ENCODE measurements at regions not wholly inside any gene's neighbourhood (a gene's known extent, or its start where the extent isn't known, plus 50 kb on each side); places are given as distances from the start of the nearest gene placed in this dataset.

DNA sequence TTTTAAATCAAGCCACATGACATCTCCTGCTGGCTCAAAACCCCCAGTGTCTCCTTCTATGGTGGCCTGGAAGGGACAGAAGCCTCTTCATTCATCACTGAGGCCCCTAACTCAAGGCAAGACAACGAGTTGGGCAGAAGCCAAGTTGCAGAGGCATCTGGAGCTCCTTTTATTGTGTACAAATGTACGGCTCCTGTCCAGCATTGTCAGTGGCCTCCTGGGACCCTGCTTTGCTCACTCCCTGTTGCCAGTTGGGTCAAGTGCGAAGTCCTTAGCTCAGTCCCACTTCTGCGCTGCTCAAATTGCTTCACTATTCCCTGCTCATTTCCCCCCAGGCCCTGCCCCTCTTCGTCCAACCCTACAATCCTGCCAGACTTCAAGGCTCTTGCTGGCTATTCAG is 181.2 kb upstream of the PMEPA1 start:
- no peak for DNase-seq

DNA sequence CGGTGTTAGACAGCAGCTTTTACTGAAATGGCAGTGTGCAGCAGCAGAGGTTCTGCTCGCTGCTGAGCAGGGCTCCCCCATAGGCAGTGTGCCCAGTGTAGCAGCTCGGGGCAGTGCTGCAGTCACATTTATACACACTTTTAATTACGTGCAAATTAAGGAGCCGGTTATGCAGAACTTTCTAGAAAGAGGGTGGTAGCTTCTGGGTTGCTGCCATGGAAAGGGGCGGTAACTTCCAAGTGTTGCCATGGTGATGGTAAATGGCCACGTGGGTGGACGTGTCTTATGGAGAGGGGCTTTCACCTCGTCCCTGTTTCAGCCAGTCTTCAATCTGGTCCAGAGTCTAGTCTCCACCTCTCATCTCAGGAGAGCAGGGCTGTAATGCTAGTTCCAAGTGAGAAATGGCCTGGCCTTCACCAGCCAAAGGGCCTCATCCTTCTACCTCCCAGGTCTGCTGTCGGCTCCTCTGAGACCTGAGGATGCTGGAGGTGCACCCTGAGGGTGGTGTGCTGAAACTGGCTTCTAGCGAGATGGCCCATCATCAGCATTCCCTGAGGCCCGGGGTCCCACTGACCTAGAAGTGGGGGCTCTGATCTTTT is 180.5 kb upstream of the PMEPA1 start:
- peak in 1 of 2 experiments; percentile 31 for DNase-seq

DNA sequence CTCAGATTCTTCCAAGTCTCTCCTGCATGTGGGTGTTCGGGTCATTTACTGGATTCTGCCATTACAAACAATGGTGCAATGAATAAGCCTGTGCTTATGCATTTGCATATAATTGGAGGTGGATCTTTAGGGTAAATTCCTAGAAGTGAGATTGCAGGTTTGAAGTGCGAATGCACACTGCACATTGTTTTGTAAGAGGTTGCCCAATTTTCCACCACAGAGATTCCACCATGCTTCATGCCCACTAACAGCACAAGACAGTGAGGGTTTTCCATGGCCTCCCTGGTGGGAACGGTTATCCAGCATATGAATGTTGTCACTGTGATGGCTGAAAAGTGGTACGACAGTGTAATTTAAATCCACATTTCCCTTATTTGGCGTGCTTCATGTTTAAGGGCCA is 178.8 kb upstream of the PMEPA1 start:
- no peak for DNase-seq

- no peak for DNase-seq
Observed at GRCh38 chr20:57884956-57885355, 175.1 kb upstream of the PMEPA1 start.

GRCh38 chr20:57883761-57884160 is 173.9 kb upstream of the PMEPA1 start:
- no peak for DNase-seq

DNA sequence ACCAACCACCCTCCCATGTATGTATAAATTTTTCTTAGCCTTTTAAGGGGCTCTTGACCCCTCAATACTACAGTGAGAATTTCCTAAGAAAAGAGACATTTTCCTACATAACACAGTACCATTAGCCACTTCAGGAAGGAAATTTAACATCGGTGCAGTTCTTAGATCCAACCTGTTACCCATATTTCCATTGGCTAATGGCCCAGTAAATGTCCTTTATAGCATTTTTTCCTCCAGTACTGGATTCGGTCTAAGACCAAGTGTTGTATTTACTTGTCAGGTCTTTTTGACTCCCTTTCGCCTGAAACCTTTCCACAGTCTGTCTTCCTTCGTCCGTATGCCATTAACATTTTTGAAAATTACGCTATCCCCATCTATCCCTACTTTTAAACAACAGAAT is 173.4 kb upstream of the PMEPA1 start:
- no peak for DNase-seq

GRCh38 chr20:57882451-57883161 is 172.8 kb upstream of the PMEPA1 start:
- no peak for DNase-seq

GRCh38 chr20:57881466-57882385 is 171.9 kb upstream of the PMEPA1 start:
- DNase-seq, result no peak

GRCh38 chr20:57880571-57880892 is 170.7 kb upstream of the PMEPA1 start:
- no peak for DNase-seq

DNA sequence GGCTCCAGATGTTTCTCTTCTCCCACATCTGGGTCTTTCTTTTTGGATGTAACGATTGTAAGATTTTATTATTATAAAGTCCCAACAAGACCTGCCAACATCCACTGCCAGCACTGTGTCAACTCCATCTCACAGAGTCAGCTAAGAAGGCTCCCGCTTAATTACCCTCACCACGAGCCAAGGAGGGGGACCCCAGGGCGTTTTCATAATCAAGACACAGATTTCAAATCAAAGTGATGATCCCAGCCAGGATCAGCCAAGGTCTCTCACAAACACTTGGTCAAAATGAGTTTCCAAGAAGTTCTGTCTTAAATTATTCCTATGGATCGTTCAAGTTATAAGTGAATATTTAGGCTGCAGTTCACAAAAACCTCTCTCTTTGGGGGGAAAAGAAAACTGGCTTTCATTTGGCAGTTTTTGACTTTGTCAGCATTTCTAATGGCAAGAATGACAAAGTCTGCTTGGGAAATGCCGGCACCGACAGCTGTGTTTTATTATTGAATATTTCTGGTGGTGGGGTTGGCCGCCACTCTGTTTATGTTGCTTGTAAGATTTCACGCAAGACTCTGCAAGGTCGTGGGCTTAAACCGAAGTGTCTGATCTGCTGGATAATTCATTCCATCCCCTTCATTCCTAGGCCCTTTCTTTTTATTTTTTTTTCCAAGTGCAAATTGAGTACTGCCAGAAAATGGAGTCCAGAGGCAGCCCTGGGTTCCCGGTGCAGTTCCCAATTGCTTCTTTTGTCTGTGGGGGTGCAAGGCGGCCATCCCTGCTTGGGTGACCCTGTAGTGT is 170.2 kb upstream of the PMEPA1 start:
- no peak for DNase-seq

DNA sequence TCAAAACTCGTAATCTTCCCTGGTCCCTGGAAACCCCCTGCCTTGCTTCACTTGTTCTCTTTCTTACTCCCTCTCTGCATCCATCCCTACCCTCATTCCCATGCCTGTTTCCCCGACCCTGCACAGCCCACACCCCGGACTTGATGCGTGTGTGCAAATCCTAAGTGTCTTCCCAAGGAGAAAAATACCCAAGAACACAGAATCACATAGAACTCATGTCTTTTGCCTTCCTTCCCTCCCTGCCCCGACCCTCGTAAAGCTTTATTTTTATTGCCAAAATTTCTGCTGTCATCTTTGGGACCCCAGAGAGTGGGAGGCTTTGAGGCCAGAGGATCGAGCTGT is 169.6 kb upstream of the PMEPA1 start:
- DNase-seq, result no peak

- DNase-seq, result no peak
Observed at GRCh38 chr20:57878786-57879424, 169.1 kb upstream of the PMEPA1 start.

DNA sequence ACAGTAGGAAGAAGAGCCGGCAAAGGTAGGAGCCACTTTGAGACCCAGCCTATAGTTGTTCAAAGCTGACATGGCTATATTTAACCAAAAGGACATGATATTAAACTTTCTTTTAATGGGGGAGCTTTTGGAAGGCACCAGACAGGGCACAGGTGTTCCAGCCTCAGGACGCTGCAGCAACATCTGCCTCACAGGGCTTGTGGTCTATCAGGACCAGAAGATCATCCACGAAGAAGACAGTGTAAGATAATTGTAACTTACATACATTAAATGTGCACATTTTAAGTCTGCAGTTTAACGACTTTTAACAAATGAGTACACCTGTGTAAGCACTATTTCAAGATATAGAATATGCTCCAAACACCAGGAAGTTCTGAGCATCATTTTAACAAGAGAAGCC is 168.2 kb upstream of the PMEPA1 start:
- no peak for DNase-seq

- DNase-seq, result no peak
Observed at GRCh38 chr20:57877131-57877824, 167.5 kb upstream of the PMEPA1 start.

DNA sequence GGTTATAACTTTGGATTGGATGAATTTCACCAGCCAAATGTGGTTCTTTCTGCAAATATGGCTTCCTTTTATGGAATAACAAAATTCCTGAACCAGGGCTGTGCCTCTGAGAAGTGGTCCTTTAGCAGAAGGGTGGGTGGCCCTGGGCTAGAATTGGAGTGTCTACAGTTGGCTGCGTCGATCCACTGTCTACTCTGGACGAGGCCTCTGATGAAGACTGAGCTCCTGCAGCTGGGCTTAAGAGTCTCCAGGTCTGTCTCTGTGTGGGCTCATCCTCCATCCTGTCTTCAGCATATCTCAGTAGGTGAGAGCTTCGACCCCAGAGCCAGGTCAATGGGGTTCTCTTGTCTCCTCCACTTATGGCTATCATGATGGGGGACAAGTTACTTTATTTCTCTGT is 166.3 kb upstream of the PMEPA1 start:
- DNase-seq, result no peak

DNA sequence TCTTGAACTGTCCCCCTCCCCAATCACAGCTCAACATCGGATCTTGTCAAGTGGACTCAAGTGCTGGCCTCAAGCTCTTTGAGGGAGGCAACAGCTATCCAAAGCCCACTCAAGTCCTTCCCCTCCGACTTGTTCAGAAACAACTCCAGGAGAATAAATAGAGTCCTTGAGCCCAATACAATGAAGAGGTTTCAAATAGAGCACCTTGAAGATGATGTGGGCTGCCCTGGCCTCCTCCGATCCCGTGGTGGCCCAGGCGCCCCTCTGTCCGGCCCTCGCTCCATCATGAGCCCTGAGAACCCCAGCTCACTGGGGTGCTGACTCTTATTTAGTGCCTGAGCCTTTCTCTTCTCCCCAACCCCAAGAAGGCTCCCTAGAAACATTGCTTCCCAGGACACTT is 164.3 kb upstream of the PMEPA1 start:
- DNase-seq, result no peak

GRCh38 chr20:57872816-57873409 is 163.1 kb upstream of the PMEPA1 start:
- DNase-seq, result no peak

- no peak for DNase-seq
Observed at GRCh38 chr20:57871237-57871632, 161.4 kb upstream of the PMEPA1 start.

- no peak for DNase-seq
Observed at GRCh38 chr20:57870597-57871236, 160.9 kb upstream of the PMEPA1 start.

GRCh38 chr20:57869951-57870315 is 160.1 kb upstream of the PMEPA1 start:
- no peak for DNase-seq

- no peak for DNase-seq
Observed at GRCh38 chr20:57869291-57869950, 159.6 kb upstream of the PMEPA1 start.

Measured in NCI-H526 (cell line).